ENCODE measurements at regions not wholly inside any gene's neighbourhood (a gene's known extent, or its start where the extent isn't known, plus 50 kb on each side); places are given as distances from the start of the nearest gene placed in this dataset.

DNA sequence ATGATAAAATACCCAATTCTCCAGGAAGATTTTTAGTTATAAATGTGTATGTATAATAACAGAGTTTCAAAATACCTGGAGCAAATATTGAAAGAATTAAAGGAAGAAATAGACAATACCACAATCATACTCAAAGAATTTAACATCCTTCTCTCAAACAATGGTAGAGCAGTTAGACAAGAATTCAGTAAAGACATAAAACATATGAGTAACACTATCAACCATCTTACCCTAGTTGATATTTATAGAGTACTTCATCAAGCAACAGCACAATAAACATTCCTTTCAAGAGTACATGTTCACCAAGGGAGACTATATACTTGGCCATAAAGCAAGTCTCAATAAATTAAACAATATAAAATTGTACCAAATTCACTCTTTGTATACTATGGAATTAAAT lies 108.4 kb downstream of the DLEU7 start:
- TF ChIP-seq, protein P1, sequence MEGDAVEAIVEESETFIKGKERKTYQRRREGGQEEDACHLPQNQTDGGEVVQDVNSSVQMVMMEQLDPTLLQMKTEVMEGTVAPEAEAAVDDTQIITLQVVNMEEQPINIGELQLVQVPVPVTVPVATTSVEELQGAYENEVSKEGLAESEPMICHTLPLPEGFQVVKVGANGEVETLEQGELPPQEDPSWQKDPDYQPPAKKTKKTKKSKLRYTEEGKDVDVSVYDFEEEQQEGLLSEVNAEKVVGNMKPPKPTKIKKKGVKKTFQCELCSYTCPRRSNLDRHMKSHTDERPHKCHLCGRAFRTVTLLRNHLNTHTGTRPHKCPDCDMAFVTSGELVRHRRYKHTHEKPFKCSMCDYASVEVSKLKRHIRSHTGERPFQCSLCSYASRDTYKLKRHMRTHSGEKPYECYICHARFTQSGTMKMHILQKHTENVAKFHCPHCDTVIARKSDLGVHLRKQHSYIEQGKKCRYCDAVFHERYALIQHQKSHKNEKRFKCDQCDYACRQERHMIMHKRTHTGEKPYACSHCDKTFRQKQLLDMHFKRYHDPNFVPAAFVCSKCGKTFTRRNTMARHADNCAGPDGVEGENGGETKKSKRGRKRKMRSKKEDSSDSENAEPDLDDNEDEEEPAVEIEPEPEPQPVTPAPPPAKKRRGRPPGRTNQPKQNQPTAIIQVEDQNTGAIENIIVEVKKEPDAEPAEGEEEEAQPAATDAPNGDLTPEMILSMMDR (IDR thresholded peaks at IDR 0.05) = no peak
- TF ChIP-seq POLR2A (IDR thresholded peaks at IDR 0.05) = no peak
- DNase-seq (no peak), ATAC-seq (no peak)
- Histone ChIP-seq H3K9me3 (no peaks in the 10 kb centered on the region), H3K27ac (no peak overlapping the region), H3K4me3 (no peak overlapping the region), H3K27me3 (no peaks in the 10 kb centered on the region), H3K36me3 (no peaks in the 10 kb centered on the region), H3K4me1 (no peaks in the 10 kb centered on the region)
- intact Hi-C loops (cut with DNase I) = no loop called here

DNA sequence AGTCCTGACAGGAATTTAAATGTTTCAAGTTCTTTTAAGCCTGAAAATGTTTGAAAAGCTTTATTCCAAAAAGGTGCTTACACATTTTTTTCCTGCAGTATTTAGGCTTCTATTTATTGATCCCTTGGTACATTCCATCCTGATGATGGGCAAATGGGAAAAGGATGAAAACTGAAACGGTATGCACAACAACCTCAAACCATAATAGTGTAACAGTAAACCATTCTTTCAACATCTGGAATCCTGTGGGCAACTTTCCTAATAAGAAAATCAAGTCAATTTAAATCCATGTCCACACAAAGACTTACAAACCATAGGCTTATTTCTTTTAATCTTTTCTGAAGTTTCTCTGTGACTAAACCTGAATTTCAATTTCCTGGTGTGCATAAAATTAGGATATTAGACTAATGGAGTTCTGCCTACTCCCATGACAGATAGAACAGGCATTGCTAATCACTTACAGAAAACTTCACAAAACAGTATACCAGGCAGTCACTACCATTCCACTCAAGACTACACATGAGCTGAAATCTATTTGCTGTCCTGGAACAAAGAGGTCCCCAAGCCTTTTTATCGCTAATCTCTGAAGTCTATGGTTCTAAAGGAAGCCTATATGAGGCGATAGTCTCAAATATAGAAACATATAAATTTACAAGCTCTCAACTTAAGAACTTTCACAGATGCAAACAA lies 103.3 kb downstream of the DLEU7 start:
- TF ChIP-seq, protein P1 (IDR thresholded peaks at IDR 0.05) = no peak
- TF ChIP-seq POLR2A (IDR thresholded peaks at IDR 0.05) = no peak
- no peaks in the 10 kb centered on the region for H3K4me1 ChIP-seq
- no peak for DNase-seq
- no peak overlapping the region for H3K4me3 ChIP-seq
- H3K9me3 ChIP-seq = no peaks in the 10 kb centered on the region
- no peaks in the 10 kb centered on the region for H3K27me3 ChIP-seq
- intact Hi-C loops (cut with DNase I) = no loop called here
- WGBS (ENCODE audit: insufficient coverage, low coverage, low lambda C conversion rate, missing lambda C conversion rate) = 87% methylated on average over 3 of the region's 3 CpGs
- H3K36me3 ChIP-seq = no peaks in the 10 kb centered on the region
- H3K27ac ChIP-seq = no peak overlapping the region
- ATAC-seq = no peak

DNA sequence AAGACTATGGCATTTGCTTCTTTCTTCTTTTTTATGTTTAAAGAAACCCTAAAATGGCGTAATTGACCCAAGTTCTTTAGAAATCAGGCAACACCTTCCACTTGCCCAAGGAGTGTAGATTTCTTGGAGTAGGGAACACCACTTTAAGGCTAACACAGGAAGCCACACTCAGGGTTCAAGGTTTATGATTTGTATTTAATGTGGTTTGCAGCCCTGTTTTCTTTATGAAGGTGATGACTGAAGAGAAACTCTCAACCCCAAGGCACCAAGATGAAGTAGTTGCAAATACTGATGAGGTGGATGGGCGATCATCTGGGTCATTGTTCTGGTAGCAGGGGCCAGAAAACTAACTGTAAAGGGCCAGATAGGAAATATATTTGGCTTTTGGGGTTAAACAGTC lies 101.1 kb downstream of the DLEU7 start:
- H3K4me3 ChIP-seq = no peak overlapping the region
- no peaks in the 10 kb centered on the region for H3K9me3 ChIP-seq
- no peak overlapping the region for H3K27ac ChIP-seq
- no peak for ATAC-seq
- intact Hi-C loops (cut with DNase I) = no loop called here
- WGBS (ENCODE audit: insufficient coverage, low coverage, low lambda C conversion rate, missing lambda C conversion rate) = 77% methylated on average over 2 of the region's 2 CpGs
- DNase-seq = no peak
- no peaks in the 10 kb centered on the region for H3K27me3 ChIP-seq
- no peaks in the 10 kb centered on the region for H3K4me1 ChIP-seq
- H3K36me3 ChIP-seq = no peaks in the 10 kb centered on the region
- TF ChIP-seq POLR2A (IDR thresholded peaks at IDR 0.05) = no peak
- TF ChIP-seq, protein P1 (IDR thresholded peaks at IDR 0.05) = no peak

DNA sequence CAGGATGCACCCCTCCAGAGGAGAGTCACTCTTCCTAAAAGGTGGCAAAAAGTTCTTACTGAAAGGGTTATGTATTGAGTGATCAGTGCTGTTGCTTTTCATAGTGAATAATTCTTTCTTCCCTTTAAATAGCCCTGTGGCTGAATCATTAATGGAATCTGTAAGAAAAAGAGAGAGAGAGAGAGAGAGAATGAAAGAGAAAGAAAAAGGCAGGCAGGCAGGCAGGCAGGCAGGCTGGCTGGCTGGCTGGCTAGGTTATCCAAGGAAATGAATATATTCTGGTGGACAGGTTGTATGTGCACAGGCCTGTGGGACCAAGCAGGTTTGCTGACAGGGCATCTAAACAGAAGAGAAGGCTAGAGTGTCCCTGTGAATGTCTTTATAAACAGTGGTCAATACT lies 100.5 kb downstream of the DLEU7 start:
- no peak for ATAC-seq

More for the DNA sequence above, 100.5 kb downstream of the DLEU7 start:
- H3K4me1 ChIP-seq = no peaks in the 10 kb centered on the region
- H3K36me3 ChIP-seq = no peaks in the 10 kb centered on the region
- H3K9me3 ChIP-seq = no peaks in the 10 kb centered on the region
- TF ChIP-seq, protein P1 (IDR thresholded peaks at IDR 0.05) = no peak
- TF ChIP-seq POLR2A (IDR thresholded peaks at IDR 0.05) = no peak
- no peak for DNase-seq
- H3K4me3 ChIP-seq = no peak overlapping the region
- intact Hi-C loops (cut with DNase I) = no loop called here
- no peak overlapping the region for H3K27ac ChIP-seq
- no peaks in the 10 kb centered on the region for H3K27me3 ChIP-seq
